ENCODE measurements at regions not wholly inside any gene's neighbourhood (a gene's known extent, or its start where the extent isn't known, plus 50 kb on each side); places are given as distances from the start of the nearest gene placed in this dataset.

- Mint-ChIP-seq H3K9me3 (peaks cover 3% of the 10 kb centered on the region), H3K27me3 (ENCODE audit: low read depth) (no peaks in the 10 kb centered on the region), H3K4me3 (no peak overlapping the region), H3K4me1 (peaks cover 60% of the 10 kb centered on the region), H3K27ac (peak overlapping the region; percentile 76 to 94 (median 81)), H3K36me3 (ENCODE audit: low read depth) (peaks cover 5% of the 10 kb centered on the region)
- no peak for TF ChIP-seq CTCF (IDR thresholded peaks at IDR 0.05; ENCODE audit: unreplicated experiment in 3 of 3)
Measured at GRCh38 chr3:64890466-64890865, 202.7 kb upstream of the ADAMTS9 start.

- Mint-ChIP-seq H3K27ac (peak overlapping the region; percentile 72 to 94 (median 76)), H3K9me3 (peaks cover 3% of the 10 kb centered on the region), H3K27me3 (ENCODE audit: low read depth) (no peaks in the 10 kb centered on the region), H3K36me3 (ENCODE audit: low read depth) (peaks cover 5% of the 10 kb centered on the region), H3K4me1 (peaks cover 57% of the 10 kb centered on the region), H3K4me3 (peak overlapping the region in 2 of 3 experiments; percentile 14 to 26)
- TF ChIP-seq CTCF (IDR thresholded peaks at IDR 0.05; ENCODE audit: unreplicated experiment in 3 of 3): no peak
Measured at GRCh38 chr3:64890006-64890405, 202.2 kb upstream of the ADAMTS9 start.

GRCh38 chr3:64888840-64889392 lies 201.1 kb upstream of the ADAMTS9 start:
- Mint-ChIP-seq H3K4me3 (no peak overlapping the region), H3K9me3 (peaks cover 3% of the 10 kb centered on the region), H3K36me3 (ENCODE audit: low read depth) (peaks cover 5% of the 10 kb centered on the region), H3K27ac (peak overlapping the region; percentile 50 to 88 (median 56)), H3K4me1 (peaks cover 56% of the 10 kb centered on the region), H3K27me3 (ENCODE audit: low read depth) (no peaks in the 10 kb centered on the region)
- TF ChIP-seq CTCF (IDR thresholded peaks at IDR 0.05; ENCODE audit: unreplicated experiment in 3 of 3): no peak

GRCh38 chr3:64888165-64888564 lies 200.4 kb upstream of the ADAMTS9 start:
- no peaks in the 10 kb centered on the region for H3K27me3 Mint-ChIP-seq (ENCODE audit: low read depth)
- peak overlapping the region in 1 of 3 experiments; percentile 50 for H3K27ac Mint-ChIP-seq
- peaks cover 50% of the 10 kb centered on the region for H3K4me1 Mint-ChIP-seq
- no peak overlapping the region for H3K4me3 Mint-ChIP-seq
- H3K36me3 Mint-ChIP-seq (ENCODE audit: low read depth): peaks cover 5% of the 10 kb centered on the region
- peaks cover 3% of the 10 kb centered on the region for H3K9me3 Mint-ChIP-seq
- TF ChIP-seq CTCF (IDR thresholded peaks at IDR 0.05; ENCODE audit: unreplicated experiment in 3 of 3): no peak

- Mint-ChIP-seq H3K9me3 (peaks cover 5% of the 10 kb centered on the region), H3K4me1 (peaks cover 30% of the 10 kb centered on the region), H3K4me3 (no peak overlapping the region), H3K27ac (peak overlapping the region in 1 of 3 experiments; percentile 29), H3K36me3 (ENCODE audit: low read depth) (peaks cover 11% of the 10 kb centered on the region), H3K27me3 (ENCODE audit: low read depth) (no peaks in the 10 kb centered on the region)
- no peak for TF ChIP-seq CTCF (IDR thresholded peaks at IDR 0.05; ENCODE audit: unreplicated experiment in 3 of 3)
Measured at GRCh38 chr3:64885055-64885454, 197.3 kb upstream of the ADAMTS9 start.

- peak overlapping the region in 1 of 3 experiments; percentile 29 for H3K27ac Mint-ChIP-seq
- no peak overlapping the region for H3K4me3 Mint-ChIP-seq
- H3K4me1 Mint-ChIP-seq: peaks cover 27% of the 10 kb centered on the region
- H3K36me3 Mint-ChIP-seq (ENCODE audit: low read depth): peaks cover 11% of the 10 kb centered on the region
- no peak for TF ChIP-seq CTCF (IDR thresholded peaks at IDR 0.05; ENCODE audit: unreplicated experiment in 3 of 3)
- no peaks in the 10 kb centered on the region for H3K27me3 Mint-ChIP-seq (ENCODE audit: low read depth)
- H3K9me3 Mint-ChIP-seq: peaks cover 5% of the 10 kb centered on the region
Measured at GRCh38 chr3:64884536-64884935, 196.7 kb upstream of the ADAMTS9 start.

Data from nephron (organoid).